Activated CD8-positive, alpha-beta memory T cell treated with anti-CD3 and anti-CD28 coated beads, Interleukin-2, amount 50 U/mL, for 1 hour (primary cell): ENCODE measurements at regions not wholly inside any gene's neighbourhood (a gene's known extent, or its start where the extent isn't known, plus 50 kb on each side); places are given as distances from the start of the nearest gene placed in this dataset.
"Not testable (repeated sequence)": the region's sequence is repeated elsewhere in the genome, so short reads cannot be mapped to it uniquely, and the experiment has no call there.

Experiments used
- DNase-seq: peaks from one replicate; pipeline ENCODE4 v3.0.0-alpha.2; 2020; ENCODE audit errors: extremely low read depth

DNA sequence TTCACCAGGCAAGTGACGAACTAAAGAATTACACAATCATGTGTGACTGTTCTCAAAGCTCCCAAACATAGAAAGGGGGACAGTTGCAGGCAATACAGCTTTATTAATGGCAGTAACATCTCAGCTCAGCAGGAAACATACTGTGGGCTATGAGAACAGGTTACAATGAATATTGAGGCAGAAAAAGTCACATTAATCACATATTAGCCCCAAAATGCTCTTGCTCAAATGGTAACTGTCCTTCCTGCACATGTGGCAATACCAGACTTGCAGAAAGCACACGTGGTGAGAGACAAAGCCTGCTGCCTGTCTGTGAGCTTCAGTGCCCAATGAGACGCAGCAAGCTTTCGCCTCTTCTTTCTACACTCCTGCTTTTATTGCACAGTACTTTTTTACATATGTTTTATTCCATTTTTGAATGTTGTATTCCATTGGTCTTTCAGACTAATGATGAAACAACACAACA lies 104.9 kb upstream of the ACBD5 start:
- DNase-seq, result no peak

DNA sequence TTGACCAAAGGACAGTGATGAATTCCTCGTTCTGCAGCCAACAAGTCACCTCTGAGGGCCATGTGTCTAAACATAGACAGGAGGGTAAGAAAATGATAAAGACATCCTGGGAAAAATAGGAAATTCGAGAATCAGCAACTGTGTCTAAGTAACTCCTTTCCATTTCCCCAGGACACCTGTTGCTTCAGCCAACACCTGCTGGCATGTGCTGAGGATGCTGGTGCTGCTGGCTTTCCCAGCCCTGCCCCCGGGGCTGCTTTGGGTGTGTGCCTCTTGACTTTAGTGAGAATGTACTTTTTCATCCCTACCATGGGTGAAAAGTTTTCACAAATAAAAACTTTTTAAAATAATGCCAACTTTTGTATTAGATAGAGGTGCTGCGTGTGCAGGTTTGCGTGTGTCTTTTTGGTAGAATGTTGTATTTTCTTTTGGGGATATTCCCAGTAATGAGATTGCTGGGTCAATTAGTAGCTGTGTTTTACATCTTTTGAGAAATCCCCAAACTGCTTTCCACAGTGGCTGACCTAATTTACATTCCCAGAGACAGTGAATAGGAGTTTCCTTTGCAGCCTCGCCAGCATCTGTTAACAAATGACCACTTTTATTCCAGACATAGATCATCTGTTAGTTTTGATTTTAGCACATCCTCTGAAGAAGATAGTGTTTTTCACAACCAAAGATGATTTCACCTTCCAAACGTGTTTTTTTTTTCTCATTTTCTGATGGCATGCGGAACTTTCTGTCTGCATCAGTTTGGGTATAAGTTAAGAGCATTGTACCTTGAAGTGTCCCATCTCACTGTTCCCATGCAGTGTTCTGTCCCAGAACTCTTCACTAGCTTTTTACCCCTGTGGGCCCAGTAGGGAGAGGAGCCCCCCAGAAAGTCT lies 104.2 kb upstream of the ACBD5 start:
- no peak for DNase-seq

DNA sequence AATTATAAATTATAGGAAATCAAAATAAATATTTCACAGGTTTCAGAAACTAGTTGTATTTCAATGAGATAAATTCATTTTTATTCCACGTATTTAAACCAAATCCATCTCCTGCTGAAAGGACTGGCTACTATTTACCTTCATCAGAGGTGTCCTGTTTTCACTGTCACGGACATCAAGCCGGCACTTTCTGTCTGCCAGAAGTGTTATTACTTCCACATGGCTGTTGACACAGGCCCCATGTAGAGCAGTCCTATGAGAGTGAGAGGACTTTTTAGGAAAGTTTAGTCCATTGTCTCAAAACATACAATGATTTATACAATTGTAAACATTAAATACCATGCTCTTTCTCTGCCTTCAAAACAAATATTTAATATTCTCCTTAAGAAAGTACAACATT lies 100.4 kb upstream of the ACBD5 start:
- DNase-seq, result no peak

DNA sequence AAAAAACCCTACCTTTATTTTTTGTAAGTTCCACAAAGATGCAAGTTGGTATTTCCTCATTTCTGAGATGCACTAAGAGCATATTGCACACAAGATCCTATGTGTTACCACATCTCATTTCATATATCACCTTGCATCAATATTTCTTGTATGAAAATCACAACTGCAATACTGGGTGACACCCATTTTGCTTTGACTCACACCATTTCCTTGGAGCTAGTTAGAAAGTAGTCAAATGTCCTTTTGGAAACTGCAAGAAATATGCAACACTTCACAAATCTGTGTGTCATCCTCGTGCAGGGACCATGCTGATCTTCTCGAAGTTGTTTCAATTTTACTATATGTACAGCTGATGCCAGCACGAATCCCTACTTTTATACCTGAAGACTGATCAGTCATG lies 94.6 kb upstream of the ACBD5 start:
- DNase-seq, result not testable (repeated sequence)

DNA sequence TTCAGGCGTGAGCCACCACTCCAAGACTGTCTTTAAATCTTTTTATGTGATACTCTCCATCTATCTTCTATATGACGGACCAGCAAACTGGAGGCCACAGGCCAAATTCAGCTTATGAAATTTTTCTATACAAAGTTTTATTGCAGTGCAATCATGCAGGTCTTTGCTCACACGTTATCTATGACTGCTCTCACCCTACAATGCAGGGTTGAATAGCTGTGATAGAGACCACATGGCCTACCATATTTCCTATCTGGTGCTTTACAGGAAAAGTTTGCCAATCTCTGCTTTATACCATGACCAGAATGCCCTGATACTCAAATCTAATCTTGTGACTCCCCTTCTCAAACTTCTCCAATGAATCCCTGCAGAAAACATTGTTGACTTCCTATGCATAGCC lies 89.5 kb upstream of the ACBD5 start:
- DNase-seq, result no peak

DNA sequence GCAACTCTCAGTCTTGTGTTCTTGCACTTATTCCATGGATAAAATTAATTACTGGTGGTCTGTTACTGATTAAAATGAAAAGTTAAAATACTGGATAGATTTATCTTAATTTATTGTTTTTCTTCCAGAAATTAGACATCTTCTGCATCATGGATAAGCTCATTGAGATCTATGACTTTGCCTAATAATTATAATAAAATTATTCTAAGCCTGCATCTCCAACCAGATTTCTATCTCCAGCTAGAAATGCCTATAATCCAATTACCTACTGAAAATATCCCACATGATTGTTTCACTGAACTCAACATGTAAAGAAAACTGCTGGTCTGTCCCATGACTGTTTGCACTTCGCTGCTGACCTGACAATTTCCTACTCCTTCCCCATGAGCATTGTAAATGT lies 88.3 kb upstream of the ACBD5 start:
- no peak for DNase-seq

DNA sequence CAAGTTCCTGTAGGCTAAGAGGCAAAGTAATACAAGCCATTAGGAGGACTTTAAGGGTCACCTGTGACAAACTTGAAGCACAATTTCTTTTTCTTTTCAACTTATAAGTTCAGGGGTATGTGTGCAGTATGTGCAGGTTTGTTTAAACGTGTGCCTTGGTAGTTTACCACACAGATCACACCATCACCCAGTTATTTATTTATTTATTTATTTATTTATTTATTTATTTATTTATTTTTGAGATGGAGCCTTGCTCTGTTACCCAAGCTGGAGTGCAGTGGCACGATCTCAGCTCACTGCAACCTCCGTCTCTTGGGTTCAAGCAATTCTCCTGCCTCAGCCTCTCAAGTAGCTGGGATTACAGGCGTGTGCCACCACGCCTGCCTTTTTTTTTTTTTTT lies 86.2 kb upstream of the ACBD5 start:
- not testable (repeated sequence) for DNase-seq

DNA sequence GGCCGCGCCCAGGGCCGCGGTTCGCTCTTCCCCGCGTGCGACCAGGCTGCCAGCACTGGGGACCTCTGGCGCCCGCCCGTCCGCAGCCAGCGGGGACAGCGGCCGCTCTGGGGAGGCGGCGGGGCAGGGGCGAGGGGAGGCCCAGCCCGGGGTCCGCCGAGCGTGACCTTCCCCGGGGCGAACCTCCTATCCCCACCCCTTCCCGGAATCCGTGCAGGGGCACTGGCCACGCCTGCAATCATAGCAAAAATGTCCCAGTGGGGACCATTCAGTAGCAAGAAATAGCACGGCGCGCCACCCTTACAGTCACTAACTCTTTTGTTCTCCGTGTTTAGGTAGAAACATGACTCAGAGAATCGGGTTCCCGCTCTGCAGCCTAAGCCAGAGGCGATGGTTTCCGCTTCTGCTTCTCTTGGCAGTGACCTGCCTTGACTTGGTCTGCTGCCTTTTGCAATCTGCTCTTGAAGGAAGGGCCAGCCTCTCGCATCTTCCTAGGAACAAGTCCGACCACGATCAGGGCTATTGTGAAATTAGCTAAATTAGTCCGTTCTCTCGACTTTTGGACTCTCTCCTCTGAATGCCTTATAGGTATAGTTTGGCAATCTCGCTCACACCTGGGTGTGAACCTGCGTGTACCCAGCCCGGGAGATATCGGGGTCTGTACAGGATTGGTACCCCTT lies 79.3 kb upstream of the ACBD5 start:
- no peak for DNase-seq

DNA sequence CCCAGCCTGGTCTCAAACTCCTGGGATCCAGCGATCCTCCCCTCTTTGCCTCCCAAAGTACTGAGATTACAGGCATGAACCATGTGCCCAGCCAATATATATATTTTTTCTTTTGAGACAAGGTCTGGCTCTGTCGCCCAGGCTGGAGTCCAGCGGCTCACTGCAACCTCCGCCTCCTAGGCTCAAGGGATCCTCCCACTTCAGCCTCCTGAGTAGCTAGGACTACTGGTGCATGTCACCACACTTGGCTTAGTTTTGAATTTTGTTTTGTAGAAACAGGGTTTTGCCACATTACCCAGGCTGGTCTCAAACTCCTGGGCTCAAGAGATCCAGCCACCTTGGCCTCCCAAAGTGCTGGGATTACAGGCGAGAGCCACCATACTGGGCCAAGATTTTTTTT lies 78.5 kb upstream of the ACBD5 start:
- DNase-seq, result not testable (repeated sequence)

DNA sequence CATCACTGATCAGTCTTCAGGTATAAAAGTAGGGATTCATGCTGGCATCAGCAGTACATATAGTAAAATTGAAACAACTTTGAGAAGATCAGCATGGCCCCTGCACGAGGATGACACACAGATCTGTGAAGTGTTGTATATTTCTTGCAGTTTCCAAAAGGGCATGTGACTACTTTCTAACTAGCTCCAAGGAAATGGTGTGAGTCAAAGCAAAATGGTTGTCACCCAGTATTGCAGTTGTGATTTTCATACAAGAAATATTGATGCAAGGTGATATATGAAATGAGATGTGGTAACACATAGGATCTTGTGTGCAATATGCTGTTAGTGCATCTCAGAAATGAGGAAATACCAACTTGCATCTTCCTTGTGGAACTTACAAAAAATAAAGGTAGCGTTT lies 74.5 kb upstream of the ACBD5 start:
- DNase-seq, result not testable (repeated sequence)

DNA sequence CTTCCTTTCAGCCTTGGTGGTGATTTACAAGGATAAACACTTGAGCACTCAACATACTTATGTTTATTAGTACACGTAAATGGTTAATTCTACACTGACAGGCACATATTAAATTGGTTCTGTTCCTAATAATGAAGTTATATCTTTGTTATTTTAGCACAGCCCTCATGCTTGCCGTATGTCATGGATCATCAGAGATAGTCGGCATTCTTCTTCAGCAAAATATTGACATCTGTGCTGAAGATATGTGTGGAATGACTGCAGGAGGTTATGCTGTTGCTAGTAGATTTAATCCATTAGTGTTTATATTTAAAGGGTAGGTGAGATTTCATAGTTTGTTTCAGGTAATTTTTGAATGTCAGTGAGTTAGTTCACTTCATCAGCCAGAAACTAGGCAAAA lies 73.0 kb upstream of the ACBD5 start:
- not testable (repeated sequence) for DNase-seq

DNA sequence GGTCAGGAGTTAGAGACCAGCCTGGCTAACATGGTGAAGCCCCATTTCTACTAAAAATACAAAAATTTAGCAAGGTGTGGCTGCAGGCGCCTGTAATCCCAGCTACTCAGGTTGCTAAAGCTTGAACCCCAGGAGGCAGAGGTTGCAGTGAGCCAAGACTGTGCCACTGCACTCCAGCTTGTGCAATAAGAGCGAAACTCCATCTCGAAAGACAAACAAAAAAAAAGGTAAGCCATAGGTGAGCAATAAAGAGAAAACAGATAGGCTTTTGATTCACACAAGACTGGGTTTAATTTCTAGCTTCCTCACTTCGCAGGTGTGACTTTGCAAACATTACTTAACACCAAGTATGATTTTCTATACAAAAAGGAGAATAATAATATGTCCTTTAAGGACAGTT lies 72.3 kb upstream of the ACBD5 start:
- DNase-seq, result no peak

DNA sequence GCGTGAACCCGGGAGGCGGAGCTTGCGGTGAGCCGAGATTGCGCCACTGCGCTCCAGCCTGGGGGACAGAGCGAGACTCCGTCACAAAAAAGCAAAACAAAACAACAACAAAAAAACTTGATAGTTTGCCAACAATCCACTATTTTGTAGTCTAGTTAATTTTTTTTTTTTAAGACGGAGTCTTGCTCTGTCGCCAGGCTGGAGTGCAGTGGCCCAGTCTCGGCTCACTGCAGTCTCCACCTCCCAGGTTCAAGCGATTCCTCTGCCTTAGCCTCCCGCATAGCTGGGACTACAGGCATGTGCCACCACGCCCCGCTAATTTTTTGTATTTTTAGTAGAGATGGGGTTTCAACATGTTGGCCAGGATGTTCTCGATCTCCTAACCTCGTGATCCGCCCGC lies 71.2 kb upstream of the ACBD5 start:
- DNase-seq, result not testable (repeated sequence)

DNA sequence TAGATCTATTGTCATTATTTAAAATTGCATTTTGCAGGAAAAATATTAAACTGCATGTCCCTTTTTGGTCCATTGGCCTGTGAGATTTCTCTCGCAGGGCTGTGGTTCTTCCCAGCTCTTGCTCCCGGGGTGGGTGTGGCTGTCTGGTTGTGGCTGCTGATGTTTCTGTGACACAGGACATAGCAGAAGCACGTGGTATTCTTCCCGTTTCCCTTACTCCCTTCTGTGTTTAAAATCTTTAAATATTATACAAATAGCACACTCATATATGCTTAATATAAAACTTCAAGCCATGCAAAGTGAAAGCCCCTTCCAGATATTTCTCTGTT lies 57.9 kb upstream of the ACBD5 start:
- DNase-seq, result not testable (repeated sequence)

DNA sequence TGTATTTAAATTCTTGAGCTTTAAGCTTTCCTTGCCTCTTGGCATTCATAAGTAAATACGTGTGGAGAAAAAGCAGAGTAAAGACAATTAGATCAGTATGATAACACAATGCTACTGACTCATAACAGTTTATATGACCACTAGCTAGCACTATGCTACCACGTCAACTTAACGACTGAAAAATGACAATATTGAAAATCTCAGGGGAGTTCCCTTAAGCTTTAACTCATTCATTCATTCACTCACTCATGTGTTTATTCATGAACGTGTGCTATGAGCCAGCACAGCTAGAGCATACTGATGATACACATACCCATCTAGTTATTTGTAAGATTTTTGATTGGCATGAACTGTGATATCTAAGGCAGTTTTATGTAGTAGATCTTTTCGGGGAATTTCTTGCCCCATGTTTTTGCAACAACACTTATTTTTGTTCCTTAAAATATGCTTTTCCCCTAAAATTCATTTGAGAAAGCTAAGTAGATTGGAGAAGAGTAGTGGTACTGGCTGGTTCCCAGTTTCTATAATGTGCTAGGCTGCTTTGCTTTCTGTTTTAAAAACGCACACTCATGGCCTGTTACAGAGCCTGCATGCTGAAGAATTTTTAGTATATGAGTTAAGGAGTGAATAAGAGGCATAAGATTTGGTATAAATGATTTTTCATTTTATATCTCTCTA lies 57.4 kb upstream of the ACBD5 start:
- DNase-seq, result no peak

DNA sequence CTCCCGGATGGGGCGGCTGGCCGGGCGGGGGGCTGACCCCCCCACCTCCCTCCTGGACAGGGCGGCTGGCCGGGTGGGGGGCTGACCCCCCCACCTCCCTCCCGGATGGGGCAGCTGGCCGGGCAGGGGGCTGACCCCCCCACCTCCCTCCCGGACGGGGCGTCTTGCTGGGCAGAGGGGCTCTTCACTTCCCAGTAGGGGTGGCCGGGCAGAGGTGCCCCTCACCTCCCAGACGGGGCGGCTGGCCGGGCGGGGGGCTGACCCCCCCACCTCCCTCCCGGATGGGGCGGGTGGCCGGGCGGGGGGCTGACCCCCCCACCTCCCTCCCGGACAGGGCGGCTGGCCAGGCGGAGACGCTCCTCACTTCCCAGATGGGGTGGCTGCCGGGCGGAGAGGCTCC lies 55.7 kb upstream of the ACBD5 start:
- DNase-seq, result not testable (repeated sequence)

DNA sequence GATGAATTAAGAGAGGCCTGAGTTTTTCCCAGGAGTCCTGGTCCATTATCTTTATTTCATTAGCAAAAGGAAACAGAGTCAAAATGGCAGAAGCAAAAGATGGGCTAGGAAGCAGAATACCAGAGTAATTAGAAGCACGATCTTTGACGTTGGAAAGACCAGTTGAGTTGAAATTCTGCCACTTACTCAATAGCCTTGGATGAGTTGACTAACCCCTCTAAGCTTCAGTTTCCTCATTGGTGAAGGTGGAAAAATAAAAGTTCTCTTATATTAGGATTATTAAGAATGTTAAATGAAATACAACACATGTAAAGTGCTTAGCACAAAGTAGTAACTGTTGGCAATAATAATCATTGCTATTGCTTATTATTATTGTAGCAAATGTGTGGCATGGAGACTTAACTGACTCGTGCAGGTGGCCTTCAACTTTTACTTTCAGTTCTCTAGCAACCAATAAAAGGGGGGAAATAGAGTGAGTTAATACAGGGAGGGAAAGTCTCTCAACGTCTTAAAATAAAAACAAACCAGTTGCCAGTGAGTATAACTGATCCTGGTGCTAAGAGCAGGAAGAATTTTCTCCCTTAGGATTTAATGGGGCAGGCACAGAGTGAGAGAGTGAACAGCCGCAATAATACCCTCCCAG lies 50.8 kb upstream of the ACBD5 start:
- not testable (repeated sequence) for DNase-seq
